ENCODE measurements at regions not wholly inside any gene's neighbourhood (a gene's known extent, or its start where the extent isn't known, plus 50 kb on each side); places are given as distances from the start of the nearest gene placed in this dataset.

GRCh38 chr4:164613256-164613655 is 140.7 kb upstream of the SMIM31 start:
- FAIRE-seq (no peak), ATAC-seq (no peak), DNase-seq (ENCODE audit: low read depth in 1 of 2, low spot score in 1 of 2) (no peak)
- no peaks in the 10 kb centered on the region for H3K4me1 ChIP-seq
- ChIA-PET POLR2A (no interaction called here), CTCF (no interaction called here)
- WGBS (ENCODE audit: missing lambda C conversion rate) = 12% methylated on average over 1 of the region's 1 CpG
- H3K4me2 ChIP-seq = no peak overlapping the region
- TF ChIP-seq TFCP2L1 (CRISPR knock-in tag; IDR thresholded peaks at IDR 0.05) (no peak), HOXA7 (CRISPR knock-in tag; IDR thresholded peaks at IDR 0.05) (no peak), FOSL2 (IDR thresholded peaks at IDR 0.05) (no peak), FOSL2 (CRISPR knock-in tag; IDR thresholded peaks at IDR 0.05) (no peak), RAD21 (conservative IDR thresholded peaks at IDR 0.05 in 1 of 2, IDR thresholded peaks at IDR 0.05 in 1 of 2) (no peak), NPAS2 (CRISPR knock-in tag; IDR thresholded peaks at IDR 0.05; ENCODE audit: borderline replicate concordance) (no peak)
- TF ChIP-seq, protein P1, sequence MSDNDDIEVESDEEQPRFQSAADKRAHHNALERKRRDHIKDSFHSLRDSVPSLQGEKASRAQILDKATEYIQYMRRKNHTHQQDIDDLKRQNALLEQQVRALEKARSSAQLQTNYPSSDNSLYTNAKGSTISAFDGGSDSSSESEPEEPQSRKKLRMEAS (IDR thresholded peaks at IDR 0.05) = no peak
- H3K4me3 ChIP-seq = no peak overlapping the region
- H3K9me3 ChIP-seq = no peaks in the 10 kb centered on the region
- H3K27ac ChIP-seq = no peak overlapping the region

- ChIA-PET CTCF (no interaction called here), POLR2A (no interaction called here)
- TF ChIP-seq, protein P2, sequence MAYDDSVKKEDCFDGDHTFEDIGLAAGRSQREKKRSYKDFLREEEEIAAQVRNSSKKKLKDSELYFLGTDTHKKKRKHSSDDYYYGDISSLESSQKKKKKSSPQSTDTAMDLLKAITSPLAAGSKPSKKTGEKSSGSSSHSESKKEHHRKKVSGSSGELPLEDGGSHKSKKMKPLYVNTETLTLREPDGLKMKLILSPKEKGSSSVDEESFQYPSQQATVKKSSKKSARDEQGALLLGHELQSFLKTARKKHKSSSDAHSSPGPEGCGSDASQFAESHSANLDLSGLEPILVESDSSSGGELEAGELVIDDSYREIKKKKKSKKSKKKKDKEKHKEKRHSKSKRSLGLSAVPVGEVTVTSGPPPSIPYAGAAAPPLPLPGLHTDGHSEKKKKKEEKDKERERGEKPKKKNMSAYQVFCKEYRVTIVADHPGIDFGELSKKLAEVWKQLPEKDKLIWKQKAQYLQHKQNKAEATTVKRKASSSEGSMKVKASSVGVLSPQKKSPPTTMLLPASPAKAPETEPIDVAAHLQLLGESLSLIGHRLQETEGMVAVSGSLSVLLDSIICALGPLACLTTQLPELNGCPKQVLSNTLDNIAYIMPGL (CRISPR knock-in tag; IDR thresholded peaks at IDR 0.05; ENCODE audit: borderline replicate concordance) = no peak
- TF ChIP-seq, protein P3, sequence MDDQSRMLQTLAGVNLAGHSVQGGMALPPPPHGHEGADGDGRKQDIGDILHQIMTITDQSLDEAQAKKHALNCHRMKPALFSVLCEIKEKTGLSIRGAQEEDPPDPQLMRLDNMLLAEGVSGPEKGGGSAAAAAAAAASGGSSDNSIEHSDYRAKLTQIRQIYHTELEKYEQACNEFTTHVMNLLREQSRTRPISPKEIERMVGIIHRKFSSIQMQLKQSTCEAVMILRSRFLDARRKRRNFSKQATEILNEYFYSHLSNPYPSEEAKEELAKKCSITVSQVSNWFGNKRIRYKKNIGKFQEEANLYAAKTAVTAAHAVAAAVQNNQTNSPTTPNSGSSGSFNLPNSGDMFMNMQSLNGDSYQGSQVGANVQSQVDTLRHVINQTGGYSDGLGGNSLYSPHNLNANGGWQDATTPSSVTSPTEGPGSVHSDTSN (IDR thresholded peaks at IDR 0.05) = no peak
- TF ChIP-seq EP300 (IDR thresholded peaks at IDR 0.05) = no peak
- no peak for TF ChIP-seq JUNB (IDR thresholded peaks at IDR 0.05)
- no peak for TF ChIP-seq FOSB (CRISPR knock-in tag; IDR thresholded peaks at IDR 0.05)
- TF ChIP-seq, protein P4, sequence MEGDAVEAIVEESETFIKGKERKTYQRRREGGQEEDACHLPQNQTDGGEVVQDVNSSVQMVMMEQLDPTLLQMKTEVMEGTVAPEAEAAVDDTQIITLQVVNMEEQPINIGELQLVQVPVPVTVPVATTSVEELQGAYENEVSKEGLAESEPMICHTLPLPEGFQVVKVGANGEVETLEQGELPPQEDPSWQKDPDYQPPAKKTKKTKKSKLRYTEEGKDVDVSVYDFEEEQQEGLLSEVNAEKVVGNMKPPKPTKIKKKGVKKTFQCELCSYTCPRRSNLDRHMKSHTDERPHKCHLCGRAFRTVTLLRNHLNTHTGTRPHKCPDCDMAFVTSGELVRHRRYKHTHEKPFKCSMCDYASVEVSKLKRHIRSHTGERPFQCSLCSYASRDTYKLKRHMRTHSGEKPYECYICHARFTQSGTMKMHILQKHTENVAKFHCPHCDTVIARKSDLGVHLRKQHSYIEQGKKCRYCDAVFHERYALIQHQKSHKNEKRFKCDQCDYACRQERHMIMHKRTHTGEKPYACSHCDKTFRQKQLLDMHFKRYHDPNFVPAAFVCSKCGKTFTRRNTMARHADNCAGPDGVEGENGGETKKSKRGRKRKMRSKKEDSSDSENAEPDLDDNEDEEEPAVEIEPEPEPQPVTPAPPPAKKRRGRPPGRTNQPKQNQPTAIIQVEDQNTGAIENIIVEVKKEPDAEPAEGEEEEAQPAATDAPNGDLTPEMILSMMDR (IDR thresholded peaks at IDR 0.05) = no peak
- TF ChIP-seq CBX2 (IDR thresholded peaks at IDR 0.05; ENCODE audit: borderline replicate concordance, low read depth) = no peak
- no peak for TF ChIP-seq HOXB5 (CRISPR knock-in tag; IDR thresholded peaks at IDR 0.05)
- TF ChIP-seq HEYL (CRISPR knock-in tag; IDR thresholded peaks at IDR 0.05) = no peak
- no peak for TF ChIP-seq NPAS2 (CRISPR knock-in tag; IDR thresholded peaks at IDR 0.05; ENCODE audit: borderline replicate concordance)
- no peak for TF ChIP-seq ZC3H11A (IDR thresholded peaks at IDR 0.05)
- no peak for TF ChIP-seq RNF2 (IDR thresholded peaks at IDR 0.05; ENCODE audit: borderline replicate concordance, low read depth)
- Histone ChIP-seq H3K4me2 (no peak overlapping the region), H3K4me3 (no peak overlapping the region), H3K27ac (no peak overlapping the region), H3K4me1 (no peaks in the 10 kb centered on the region), H3K9me3 (no peaks in the 10 kb centered on the region)
- ATAC-seq = no peak
- DNase-seq (ENCODE audit: low read depth in 1 of 2, low spot score in 1 of 2) = no peak
- FAIRE-seq = no peak
Observed at GRCh38 chr4:164613792-164614191, 140.1 kb upstream of the SMIM31 start.

GRCh38 chr4:164614329-164614728 is 139.6 kb upstream of the SMIM31 start:
- Histone ChIP-seq H3K4me2 (no peak overlapping the region), H3K9me3 (no peaks in the 10 kb centered on the region), H3K4me1 (no peaks in the 10 kb centered on the region), H3K27ac (no peak overlapping the region), H3K4me3 (no peak overlapping the region)
- no peak for ATAC-seq
- 4% methylated on average over 2 of the region's 2 CpGs for WGBS (ENCODE audit: missing lambda C conversion rate)
- no peak for FAIRE-seq
- no peak for DNase-seq (ENCODE audit: low read depth in 1 of 2, low spot score in 1 of 2)
- TF ChIP-seq FOXS1 (CRISPR knock-in tag; IDR thresholded peaks at IDR 0.05) (no peak), SMC3 (IDR thresholded peaks at IDR 0.05) (no peak), RCOR1 (IDR thresholded peaks at IDR 0.05; ENCODE audit: low read depth, low read length) (no peak), NR3C1 (IDR thresholded peaks at IDR 0.05) (no peak), NFE2L2 (conservative IDR thresholded peaks at IDR 0.05; ENCODE audit: low read length) (no peak), KDM5A (IDR thresholded peaks at IDR 0.05) (no peak), RFX5 (IDR thresholded peaks at IDR 0.05) (no peak), CEBPB (IDR thresholded peaks at IDR 0.05) (no peak), MAFK (IDR thresholded peaks at IDR 0.05; ENCODE audit: partially characterized antibody) (no peak)
- POLR2A ChIA-PET = no interaction called here
- CTCF ChIA-PET = no interaction called here

Measured in A549 (cell line).